ENCODE measurements at regions not wholly inside any gene's neighbourhood (a gene's known extent, or its start where the extent isn't known, plus 50 kb on each side); places are given as distances from the start of the nearest gene placed in this dataset.

DNA sequence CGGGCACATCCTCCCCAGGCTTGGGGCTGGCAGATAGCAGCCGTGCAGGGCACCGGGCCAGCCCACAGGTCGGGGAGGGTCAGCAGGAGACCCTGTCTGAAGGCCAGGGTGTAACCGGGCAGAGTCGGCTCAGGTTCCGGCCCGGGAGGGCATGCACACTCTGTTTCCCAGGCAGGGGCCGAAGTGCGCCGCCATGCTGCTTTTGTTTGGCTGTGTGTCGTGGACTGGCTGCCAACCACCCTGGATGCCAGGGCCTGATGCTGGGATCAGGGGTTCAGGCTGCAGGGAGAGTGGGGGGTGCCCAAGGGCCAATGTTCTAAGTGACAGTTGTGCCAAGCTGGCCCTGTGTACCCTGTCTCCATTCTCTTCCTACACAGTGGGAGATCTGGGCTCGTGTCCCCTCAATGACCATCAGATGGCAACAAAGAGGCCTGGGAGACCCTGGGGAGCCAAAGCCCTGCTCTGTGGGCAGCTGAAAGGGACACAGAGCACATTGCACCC is 120.9 kb upstream of the B3GAT1 start:
- ChIA-PET CTCF (no interaction called here), POLR2A (no interaction called here)
- Histone ChIP-seq H4K20me1 (ENCODE audit: control insufficient read depth, insufficient read depth, low read length, poor library complexity, severe bottlenecking) (no peaks in the 10 kb centered on the region), H3K79me2 (ENCODE audit: control insufficient read depth, insufficient read depth, low read length) (no peaks in the 10 kb centered on the region), H3K9ac (ENCODE audit: low read length) (no peak overlapping the region), H3K27ac (ENCODE audit: low read length in 2 of 2) (no peak overlapping the region), H3K4me1 (ENCODE audit: control insufficient read depth in 2 of 2, insufficient read depth in 2 of 2, low read length in 2 of 2) (no peaks in the 10 kb centered on the region), H3K9me3 (ENCODE audit: control extremely low read depth in 1 of 3, control insufficient read depth in 2 of 3, insufficient read depth in 1 of 3, low read length in 2 of 3) (peaks cover 0 to 5% (median 0%) of the 10 kb centered on the region in 3 donors), H3K27me3 (replicated peaks in 1 of 4; ENCODE audit: control extremely low read depth in 1 of 4, control insufficient read depth in 3 of 4, insufficient read depth in 4 of 4, low read length in 3 of 4) (no peaks in the 10 kb centered on the region), H3K4me2 (replicated peaks; ENCODE audit: low read depth, low read length, poor library complexity, severe bottlenecking) (no peak overlapping the region), H3K4me3 (ENCODE audit: control extremely low read depth in 1 of 5, extremely low read depth in 1 of 5, insufficient read depth in 1 of 5, low read depth in 2 of 5, low read length in 4 of 5) (no peak overlapping the region), H2AFZ (ENCODE audit: insufficient read depth, low read depth, low read length, poor library complexity, severe bottlenecking) (no peak overlapping the region), H3K36me3 (replicated peaks in 1 of 2; ENCODE audit: control extremely low read depth in 1 of 2, control insufficient read depth in 1 of 2, extremely low read depth in 1 of 2, insufficient read depth in 2 of 2, low read length in 1 of 2) (no peaks in the 10 kb centered on the region)
- TF ChIP-seq CTCF (IDR thresholded peaks at IDR 0.05) (no peak), EZH2 (IDR thresholded peaks at IDR 0.05; ENCODE audit: borderline replicate concordance, insufficient read depth, low read depth, low read length, poor library complexity, severe bottlenecking) (no peak)
- intact Hi-C loops (cut with micrococcal nuclease): no loop called here
- peaks cover 14% of the 10 kb centered on the region for H3K27me3 Mint-ChIP-seq
- DNase-seq: no peak
- H3K4me3 Mint-ChIP-seq: no peak overlapping the region
- ATAC-seq (ENCODE audit: low read depth): no peak
- WGBS (ENCODE audit: insufficient coverage): 86% methylated on average over 13 of the region's 13 CpGs
- no peaks in the 10 kb centered on the region for H3K9me3 Mint-ChIP-seq (ENCODE audit: insufficient read depth)
- H3K4me1 Mint-ChIP-seq: peaks cover 2% of the 10 kb centered on the region
- no peak overlapping the region for H3K27ac Mint-ChIP-seq

GRCh38 chr11:134532131-134532920 is 120.3 kb upstream of the B3GAT1 start:
- H2AFZ ChIP-seq (ENCODE audit: insufficient read depth, low read depth, low read length, poor library complexity, severe bottlenecking): no peak overlapping the region
- H3K4me3 ChIP-seq (ENCODE audit: control extremely low read depth in 1 of 5, extremely low read depth in 1 of 5, insufficient read depth in 1 of 5, low read depth in 2 of 5, low read length in 4 of 5): no peak overlapping the region
- no peak overlapping the region for H3K27ac ChIP-seq (ENCODE audit: low read length in 2 of 2)
- no peaks in the 10 kb centered on the region for H3K9me3 Mint-ChIP-seq (ENCODE audit: insufficient read depth)
- H3K27ac Mint-ChIP-seq: no peak overlapping the region
- 91% methylated on average over 22 of the region's 23 CpGs for WGBS (ENCODE audit: insufficient coverage)
- no peaks in the 10 kb centered on the region for H3K79me2 ChIP-seq (ENCODE audit: control insufficient read depth, insufficient read depth, low read length)
- no peak overlapping the region for H3K4me2 ChIP-seq (replicated peaks; ENCODE audit: low read depth, low read length, poor library complexity, severe bottlenecking)
- intact Hi-C loops (cut with micrococcal nuclease): no loop called here
- CTCF ChIA-PET: no interaction called here
- no peaks in the 10 kb centered on the region for H3K36me3 ChIP-seq (replicated peaks in 1 of 2; ENCODE audit: control extremely low read depth in 1 of 2, control insufficient read depth in 1 of 2, extremely low read depth in 1 of 2, insufficient read depth in 2 of 2, low read length in 1 of 2)
- no peaks in the 10 kb centered on the region for H3K4me1 ChIP-seq (ENCODE audit: control insufficient read depth in 2 of 2, insufficient read depth in 2 of 2, low read length in 2 of 2)
- H4K20me1 ChIP-seq (ENCODE audit: control insufficient read depth, insufficient read depth, low read length, poor library complexity, severe bottlenecking): no peaks in the 10 kb centered on the region
- H3K9me3 ChIP-seq (ENCODE audit: control extremely low read depth in 1 of 3, control insufficient read depth in 2 of 3, insufficient read depth in 1 of 3, low read length in 2 of 3): peaks cover 0 to 5% (median 0%) of the 10 kb centered on the region in 3 donors
- no peaks in the 10 kb centered on the region for H3K27me3 ChIP-seq (replicated peaks in 1 of 4; ENCODE audit: control extremely low read depth in 1 of 4, control insufficient read depth in 3 of 4, insufficient read depth in 4 of 4, low read length in 3 of 4)
- ATAC-seq (ENCODE audit: low read depth) (no peak), DNase-seq (no peak)
- H3K9ac ChIP-seq (ENCODE audit: low read length): no peak overlapping the region
- TF ChIP-seq EZH2 (IDR thresholded peaks at IDR 0.05; ENCODE audit: borderline replicate concordance, insufficient read depth, low read depth, low read length, poor library complexity, severe bottlenecking) (no peak), CTCF (IDR thresholded peaks at IDR 0.05) (no peak)
- H3K27me3 Mint-ChIP-seq: peaks cover 10% of the 10 kb centered on the region
- H3K4me1 Mint-ChIP-seq: no peaks in the 10 kb centered on the region
- H3K4me3 Mint-ChIP-seq: no peak overlapping the region
- POLR2A ChIA-PET: no interaction called here
